ENCODE measurements at regions not wholly inside any gene's neighbourhood (a gene's known extent, or its start where the extent isn't known, plus 50 kb on each side); places are given as distances from the start of the nearest gene placed in this dataset.

DNA sequence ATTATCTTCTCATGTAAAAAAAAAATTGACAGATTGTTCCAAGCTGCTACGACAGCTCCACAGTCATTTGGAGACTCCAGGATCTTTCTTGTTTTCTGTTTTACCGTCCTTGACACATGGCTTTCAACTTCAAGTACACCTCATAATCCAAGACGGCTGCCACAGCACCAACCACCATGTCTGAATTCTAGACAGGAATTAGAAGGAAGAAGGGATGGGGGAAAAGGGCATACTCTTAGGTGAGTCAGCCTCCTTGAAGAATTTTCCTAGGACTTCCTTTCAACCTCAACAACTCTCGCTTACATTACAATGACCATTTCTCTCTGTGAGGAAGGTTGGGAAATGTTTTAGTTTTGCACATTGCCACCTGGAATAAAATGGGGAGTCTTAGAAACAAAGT lies 110.3 kb upstream of the TNR start:
- no peak for DNase-seq (ENCODE audit: insufficient read length, low spot score)
- FAIRE-seq: no peak
- no peak for TF ChIP-seq TAF1 (IDR thresholded peaks at IDR 0.05; ENCODE audit: low read depth, low read length)
- TF ChIP-seq PAX5 (IDR thresholded peaks at IDR 0.05; ENCODE audit: insufficient read depth, low read length, severe bottlenecking): no peak
- TF ChIP-seq POLR2AphosphoS5 (IDR thresholded peaks at IDR 0.05; ENCODE audit: low read depth, low read length): no peak
- no peak for TF ChIP-seq POLR2A (IDR thresholded peaks at IDR 0.05; ENCODE audit: low read depth, low read length)
- TF ChIP-seq SPI1 (IDR thresholded peaks at IDR 0.05; ENCODE audit: low read depth, low read length): no peak
- TF ChIP-seq POU2F2 (IDR thresholded peaks at IDR 0.05; ENCODE audit: low read depth, low read length): no peak

- DNase-seq (ENCODE audit: insufficient read length, low spot score) (no peak), FAIRE-seq (no peak)
- TF ChIP-seq POLR2A (IDR thresholded peaks at IDR 0.05; ENCODE audit: low read depth, low read length) (no peak), PAX5 (IDR thresholded peaks at IDR 0.05; ENCODE audit: insufficient read depth, low read length, severe bottlenecking) (no peak), POLR2AphosphoS5 (IDR thresholded peaks at IDR 0.05; ENCODE audit: low read depth, low read length) (no peak), POU2F2 (IDR thresholded peaks at IDR 0.05; ENCODE audit: low read depth, low read length) (no peak), TAF1 (IDR thresholded peaks at IDR 0.05; ENCODE audit: low read depth, low read length) (no peak), SPI1 (IDR thresholded peaks at IDR 0.05; ENCODE audit: low read depth, low read length) (no peak)
These were observed 108.4 kb upstream of the TNR start for GRCh38 chr1:175851749-175852148.

- FAIRE-seq: no peak
- DNase-seq (ENCODE audit: insufficient read length, low spot score): no peak
- TF ChIP-seq POLR2A (IDR thresholded peaks at IDR 0.05; ENCODE audit: low read depth, low read length) (no peak), TAF1 (IDR thresholded peaks at IDR 0.05; ENCODE audit: low read depth, low read length) (no peak), POU2F2 (IDR thresholded peaks at IDR 0.05; ENCODE audit: low read depth, low read length) (no peak), SPI1 (IDR thresholded peaks at IDR 0.05; ENCODE audit: low read depth, low read length) (no peak), PAX5 (IDR thresholded peaks at IDR 0.05; ENCODE audit: insufficient read depth, low read length, severe bottlenecking) (no peak), POLR2AphosphoS5 (IDR thresholded peaks at IDR 0.05; ENCODE audit: low read depth, low read length) (no peak)
These were observed 104.9 kb upstream of the TNR start for GRCh38 chr1:175848329-175848728.

DNA sequence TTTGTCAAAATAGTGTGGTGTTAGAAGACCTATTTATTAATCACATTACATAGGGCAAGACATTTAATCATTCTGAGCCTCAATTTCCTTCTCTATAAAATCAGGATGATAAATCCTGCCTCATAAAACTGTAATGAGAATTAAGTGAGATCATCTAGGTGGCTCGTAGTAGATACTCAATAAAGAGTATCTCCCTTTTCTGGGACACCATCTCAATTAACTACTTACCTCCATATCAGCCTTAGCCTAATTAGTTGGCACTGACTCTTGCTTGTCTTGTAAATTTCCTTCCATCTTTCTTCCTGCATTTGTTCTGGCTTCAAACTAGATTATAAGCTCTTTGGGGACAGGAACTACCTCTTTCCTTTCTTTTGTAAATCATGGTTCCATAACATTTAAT lies 102.6 kb upstream of the TNR start:
- TF ChIP-seq POLR2A (IDR thresholded peaks at IDR 0.05; ENCODE audit: low read depth, low read length) (no peak), POLR2AphosphoS5 (IDR thresholded peaks at IDR 0.05; ENCODE audit: low read depth, low read length) (no peak), SPI1 (IDR thresholded peaks at IDR 0.05; ENCODE audit: low read depth, low read length) (no peak), PAX5 (IDR thresholded peaks at IDR 0.05; ENCODE audit: insufficient read depth, low read length, severe bottlenecking) (no peak), POU2F2 (IDR thresholded peaks at IDR 0.05; ENCODE audit: low read depth, low read length) (no peak), TAF1 (IDR thresholded peaks at IDR 0.05; ENCODE audit: low read depth, low read length) (no peak)
- no peak for FAIRE-seq
- DNase-seq (ENCODE audit: insufficient read length, low spot score): no peak

GRCh38 chr1:175845338-175845737 lies 101.9 kb upstream of the TNR start:
- no peak for TF ChIP-seq SPI1 (IDR thresholded peaks at IDR 0.05; ENCODE audit: low read depth, low read length)
- TF ChIP-seq PAX5 (IDR thresholded peaks at IDR 0.05; ENCODE audit: insufficient read depth, low read length, severe bottlenecking): no peak
- no peak for TF ChIP-seq POLR2AphosphoS5 (IDR thresholded peaks at IDR 0.05; ENCODE audit: low read depth, low read length)
- no peak for TF ChIP-seq TAF1 (IDR thresholded peaks at IDR 0.05; ENCODE audit: low read depth, low read length)
- no peak for TF ChIP-seq POU2F2 (IDR thresholded peaks at IDR 0.05; ENCODE audit: low read depth, low read length)
- no peak for TF ChIP-seq POLR2A (IDR thresholded peaks at IDR 0.05; ENCODE audit: low read depth, low read length)
- FAIRE-seq: no peak
- no peak for DNase-seq (ENCODE audit: insufficient read length, low spot score)

DNA sequence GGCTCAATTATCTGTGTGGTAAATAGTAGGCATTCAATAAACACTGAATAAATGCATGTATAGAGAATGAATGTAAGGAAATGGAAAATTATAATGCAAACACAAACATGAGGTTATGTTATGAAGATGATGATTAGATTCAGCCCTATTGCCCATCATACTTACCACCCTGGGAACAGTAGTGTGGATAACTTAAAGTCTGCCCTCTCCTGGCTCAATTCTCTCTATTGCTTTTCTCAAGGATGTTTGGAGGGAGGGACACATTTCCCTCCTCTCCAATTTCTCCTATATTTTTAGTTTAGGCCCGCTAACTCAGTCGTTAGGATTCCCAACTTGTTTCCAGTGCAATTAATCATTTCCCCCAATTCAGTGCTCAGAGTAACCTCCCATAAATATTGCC lies 101.5 kb upstream of the TNR start:
- FAIRE-seq (no peak), DNase-seq (ENCODE audit: insufficient read length, low spot score) (no peak)
- no peak for TF ChIP-seq PAX5 (IDR thresholded peaks at IDR 0.05; ENCODE audit: insufficient read depth, low read length, severe bottlenecking)
- no peak for TF ChIP-seq TAF1 (IDR thresholded peaks at IDR 0.05; ENCODE audit: low read depth, low read length)
- TF ChIP-seq SPI1 (IDR thresholded peaks at IDR 0.05; ENCODE audit: low read depth, low read length): no peak
- TF ChIP-seq POLR2A (IDR thresholded peaks at IDR 0.05; ENCODE audit: low read depth, low read length): no peak
- no peak for TF ChIP-seq POU2F2 (IDR thresholded peaks at IDR 0.05; ENCODE audit: low read depth, low read length)
- TF ChIP-seq POLR2AphosphoS5 (IDR thresholded peaks at IDR 0.05; ENCODE audit: low read depth, low read length): no peak

- TF ChIP-seq PAX5 (IDR thresholded peaks at IDR 0.05; ENCODE audit: insufficient read depth, low read length, severe bottlenecking) (no peak), POU2F2 (IDR thresholded peaks at IDR 0.05; ENCODE audit: low read depth, low read length) (no peak), POLR2AphosphoS5 (IDR thresholded peaks at IDR 0.05; ENCODE audit: low read depth, low read length) (no peak), SPI1 (IDR thresholded peaks at IDR 0.05; ENCODE audit: low read depth, low read length) (no peak), TAF1 (IDR thresholded peaks at IDR 0.05; ENCODE audit: low read depth, low read length) (no peak), POLR2A (IDR thresholded peaks at IDR 0.05; ENCODE audit: low read depth, low read length) (no peak)
- DNase-seq (ENCODE audit: insufficient read length, low spot score) (no peak), FAIRE-seq (no peak)
These were observed 99.2 kb upstream of the TNR start for GRCh38 chr1:175842550-175842949.

DNA sequence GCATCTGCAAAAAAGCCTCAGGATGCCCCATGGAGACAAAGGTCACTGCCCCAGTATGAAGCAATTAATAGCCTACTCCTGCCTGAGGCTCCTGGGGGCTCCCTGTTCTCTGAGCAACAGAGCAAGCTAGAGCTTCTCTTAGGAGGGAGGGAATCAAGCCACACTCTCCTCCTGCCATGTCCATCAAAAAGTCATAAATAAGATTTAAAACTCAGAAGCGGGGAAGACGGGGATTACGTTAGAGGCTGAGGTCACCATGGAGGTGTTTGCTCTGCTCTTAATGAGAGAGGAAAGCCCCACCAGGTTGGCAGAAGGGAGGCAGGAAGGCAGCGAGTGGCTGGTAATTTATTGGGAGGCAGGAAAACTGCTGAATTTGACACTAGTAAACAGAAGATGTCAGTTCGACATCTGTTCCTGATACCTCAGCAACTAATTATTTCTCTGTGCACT lies 98.4 kb upstream of the TNR start:
- DNase-seq (ENCODE audit: insufficient read length, low spot score): no peak
- FAIRE-seq: no peak
- TF ChIP-seq TAF1 (IDR thresholded peaks at IDR 0.05; ENCODE audit: low read depth, low read length) (no peak), POU2F2 (IDR thresholded peaks at IDR 0.05; ENCODE audit: low read depth, low read length) (no peak), PAX5 (IDR thresholded peaks at IDR 0.05; ENCODE audit: insufficient read depth, low read length, severe bottlenecking) (no peak)

DNA sequence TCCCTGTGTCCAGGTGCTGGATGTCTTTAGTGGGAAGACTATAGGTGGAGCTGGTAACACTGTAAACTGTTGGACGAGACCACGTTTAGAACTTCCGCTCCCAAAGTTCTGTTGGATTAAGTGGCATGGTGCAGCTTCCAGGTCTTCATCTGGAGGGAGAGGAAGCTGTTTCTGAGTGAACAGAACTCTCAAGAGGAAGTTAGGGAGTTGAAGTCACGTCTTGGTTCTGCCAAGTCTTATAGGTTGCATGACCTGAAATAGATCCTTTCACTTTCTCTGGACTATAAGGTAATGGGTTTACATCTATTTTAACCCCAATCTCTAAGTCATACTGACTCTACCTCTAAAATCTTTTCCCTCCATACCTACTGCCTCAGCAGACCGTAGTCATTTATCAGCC lies 97.4 kb upstream of the TNR start:
- DNase-seq (ENCODE audit: insufficient read length, low spot score) (no peak), FAIRE-seq (no peak)
- TF ChIP-seq POLR2A (IDR thresholded peaks at IDR 0.05; ENCODE audit: low read depth, low read length) (no peak), POU2F2 (IDR thresholded peaks at IDR 0.05; ENCODE audit: low read depth, low read length) (no peak), TAF1 (IDR thresholded peaks at IDR 0.05; ENCODE audit: low read depth, low read length) (no peak), PAX5 (IDR thresholded peaks at IDR 0.05; ENCODE audit: insufficient read depth, low read length, severe bottlenecking) (no peak), POLR2AphosphoS5 (IDR thresholded peaks at IDR 0.05; ENCODE audit: low read depth, low read length) (no peak), SPI1 (IDR thresholded peaks at IDR 0.05; ENCODE audit: low read depth, low read length) (no peak)
